NCI-H1092 treated with DMSO at 0.1 percent for 48 hours (cell line): ENCODE measurements at regions not wholly inside any gene's neighbourhood (a gene's known extent, or its start where the extent isn't known, plus 50 kb on each side); places are given as distances from the start of the nearest gene placed in this dataset.
A peak's percentile ranks its signal among the peaks of the same experiment; 100 is the strongest.

Source experiments
- DNase-seq: peaks from one replicate; lab custom pipeline; 2025; lab: John Stamatoyannopoulos, UW

- no peak for DNase-seq
Observed at GRCh38 chr3:120544361-120544760, 51.8 kb upstream of the NDUFB4 start.

GRCh38 chr3:120536642-120537041 lies 59.5 kb upstream of the NDUFB4 start:
- no peak for DNase-seq

- no peak for DNase-seq
Observed at GRCh38 chr3:120532969-120533368, 63.2 kb upstream of the NDUFB4 start.

- no peak for DNase-seq
Observed at GRCh38 chr3:120528163-120528562, 68.0 kb upstream of the NDUFB4 start.

- DNase-seq, result peak; percentile 28
Observed at GRCh38 chr3:120526011-120526870, 69.9 kb upstream of the NDUFB4 start.

GRCh38 chr3:120524171-120524923 lies 71.8 kb upstream of the NDUFB4 start:
- DNase-seq, result no peak

- DNase-seq, result no peak
Observed at GRCh38 chr3:120516136-120516535, 65.3 kb upstream of the FSTL1 start.

GRCh38 chr3:120512655-120513054 lies 61.9 kb upstream of the FSTL1 start:
- no peak for DNase-seq

GRCh38 chr3:120506828-120507774 lies 56.3 kb upstream of the FSTL1 start:
- peak; percentile 3 for DNase-seq

- DNase-seq, result peak; percentile 8
Observed at GRCh38 chr3:120506076-120506827, 55.5 kb upstream of the FSTL1 start.

GRCh38 chr3:120503727-120504616 lies 53.2 kb upstream of the FSTL1 start:
- no peak for DNase-seq

GRCh38 chr3:120502116-120502515 lies 51.3 kb upstream of the FSTL1 start:
- DNase-seq, result no peak
